NCI-H69 (cell line): ENCODE measurements at regions not wholly inside any gene's neighbourhood (a gene's known extent, or its start where the extent isn't known, plus 50 kb on each side); places are given as distances from the start of the nearest gene placed in this dataset.
"Not testable (repeated sequence)": the region's sequence is repeated elsewhere in the genome, so short reads cannot be mapped to it uniquely, and the experiment has no call there.

ENCODE experiments used
- DNase-seq: peaks from one replicate; lab custom pipeline; 2025; lab: John Stamatoyannopoulos, UW

DNA sequence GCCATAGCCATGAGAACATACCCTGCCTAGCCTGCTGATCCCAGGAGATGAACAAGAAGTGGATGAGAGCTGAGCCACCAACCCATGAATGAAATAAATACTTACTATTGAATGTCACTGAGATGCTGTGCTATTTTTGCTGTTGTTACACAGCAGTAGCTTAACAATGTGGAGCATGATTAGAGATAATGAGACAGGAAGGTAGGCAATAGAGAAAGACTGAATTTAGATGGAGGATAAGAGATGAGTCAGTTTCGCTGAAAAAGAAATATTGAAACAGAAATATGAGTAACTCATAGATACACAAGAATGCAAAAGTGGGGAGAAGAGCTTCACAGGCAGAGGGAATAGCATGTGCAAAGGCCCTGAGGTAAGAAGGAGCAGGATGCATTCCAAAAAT, 94.9 kb upstream of the TOP1 start:
- no peak for DNase-seq

GRCh38 chr20:40938020-40938419, 90.6 kb upstream of the TOP1 start:
- DNase-seq = no peak

- no peak for DNase-seq
Observed at GRCh38 chr20:40939667-40940066, 89.0 kb upstream of the TOP1 start.

DNA sequence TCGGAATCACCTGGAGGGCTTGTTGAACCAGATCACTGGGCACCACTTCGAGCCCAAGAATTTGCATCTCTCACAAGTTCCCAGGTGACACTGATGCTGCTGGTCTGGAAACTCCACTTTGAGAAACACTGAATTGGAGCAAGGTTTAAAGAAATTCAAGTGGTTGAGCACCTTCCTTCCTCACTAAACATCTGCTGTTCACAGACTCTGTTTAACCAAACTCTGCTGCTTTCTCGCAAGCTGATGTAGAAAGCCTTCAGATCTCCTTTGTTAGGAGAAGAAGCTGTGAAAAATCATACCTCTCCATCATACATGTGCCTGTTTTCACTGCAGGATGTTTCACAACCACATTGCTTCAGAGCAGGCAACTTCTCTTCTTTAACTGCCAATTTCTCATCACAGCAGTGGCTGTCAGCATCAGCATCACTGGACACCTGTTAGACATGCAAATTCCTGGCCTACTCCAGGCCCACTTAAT, 87.5 kb upstream of the TOP1 start:
- DNase-seq = no peak

- no peak for DNase-seq
Observed at GRCh38 chr20:40942006-40942405, 86.6 kb upstream of the TOP1 start.

GRCh38 chr20:40942775-40943174, 85.8 kb upstream of the TOP1 start:
- no peak for DNase-seq

DNA sequence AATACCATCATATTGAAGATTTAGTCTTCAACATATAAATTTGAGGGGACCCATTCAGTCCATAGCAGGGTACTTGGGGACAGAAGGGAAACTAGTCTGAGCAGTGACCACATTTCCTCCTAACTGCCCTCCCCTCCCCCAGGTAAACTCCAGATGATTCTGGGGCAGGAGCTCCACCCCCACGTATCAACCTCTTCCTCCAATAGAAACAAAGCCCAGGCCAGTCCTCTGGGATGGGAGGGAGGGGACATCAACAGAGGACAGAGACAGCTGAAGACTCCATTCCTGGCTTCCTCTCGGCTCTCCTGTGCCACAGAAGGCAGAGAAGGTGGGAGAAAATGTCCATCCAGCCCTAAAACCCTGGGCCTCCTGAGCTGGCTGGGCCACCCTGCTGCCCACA, 85.0 kb upstream of the TOP1 start:
- no peak for DNase-seq

GRCh38 chr20:40945189-40945588, 83.4 kb upstream of the TOP1 start:
- peak; percentile 8 for DNase-seq

GRCh38 chr20:40945754-40946450, 82.7 kb upstream of the TOP1 start:
- peak; percentile 39 for DNase-seq

- no peak for DNase-seq
Observed at GRCh38 chr20:40946451-40946850, 82.2 kb upstream of the TOP1 start.

- no peak for DNase-seq
Observed at GRCh38 chr20:40948465-40949267, 80.0 kb upstream of the TOP1 start.

- no peak for DNase-seq
Observed at GRCh38 chr20:40949346-40949745, 79.3 kb upstream of the TOP1 start.

- DNase-seq = no peak
Observed at GRCh38 chr20:40952136-40952535, 76.5 kb upstream of the TOP1 start.

DNA sequence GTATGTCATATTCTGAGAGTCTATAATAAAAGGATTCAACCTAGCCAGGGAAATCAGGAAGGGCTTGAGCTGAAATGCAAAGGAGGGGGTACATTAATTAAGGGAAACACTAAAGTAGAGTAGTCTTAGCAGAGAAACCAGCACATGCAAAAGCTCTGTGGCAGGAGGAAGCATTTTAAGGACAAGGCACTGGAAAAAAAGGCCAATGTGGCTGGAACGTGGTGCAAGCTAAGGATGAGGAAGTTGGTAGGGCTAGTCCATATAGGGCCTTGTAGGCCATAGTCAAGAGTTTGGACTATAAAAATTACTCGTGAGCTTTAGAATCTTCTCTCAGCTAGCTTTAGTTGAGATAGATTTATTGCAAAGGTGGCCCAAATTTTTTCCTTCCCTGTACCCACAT, 75.2 kb upstream of the TOP1 start:
- no peak for DNase-seq

GRCh38 chr20:40953856-40954255, 74.8 kb upstream of the TOP1 start:
- no peak for DNase-seq

DNA sequence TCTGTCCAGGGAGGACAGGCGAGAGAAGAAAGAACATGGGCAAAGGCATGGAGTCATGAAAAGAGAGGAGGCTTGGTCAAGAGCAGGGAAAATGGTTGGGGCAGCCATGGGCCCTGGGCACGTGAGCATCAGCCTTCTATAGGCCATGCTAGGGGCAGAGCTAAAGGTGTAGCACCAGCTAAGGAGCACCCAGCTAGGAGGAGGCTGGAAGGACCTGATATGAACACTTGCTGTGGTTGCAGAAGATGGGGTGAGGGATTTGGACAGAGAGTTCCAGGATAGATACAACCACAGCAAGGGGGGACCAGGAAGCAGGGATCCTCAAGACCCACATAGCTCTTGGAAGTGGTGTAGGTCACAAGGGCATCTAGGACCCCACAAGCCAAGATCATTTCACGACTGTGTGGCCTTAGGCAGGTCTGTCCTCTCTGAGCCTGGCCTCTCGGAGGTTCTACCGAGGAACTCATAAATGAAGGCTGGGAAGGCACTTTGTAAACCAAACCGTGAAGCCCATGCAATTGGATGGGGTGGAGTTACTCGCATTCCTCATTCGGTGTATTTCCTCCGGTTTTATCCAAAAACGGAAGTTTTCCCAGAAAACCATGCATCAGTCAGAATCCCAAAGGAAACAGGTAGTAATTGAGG, 74.0 kb upstream of the TOP1 start:
- no peak for DNase-seq

DNA sequence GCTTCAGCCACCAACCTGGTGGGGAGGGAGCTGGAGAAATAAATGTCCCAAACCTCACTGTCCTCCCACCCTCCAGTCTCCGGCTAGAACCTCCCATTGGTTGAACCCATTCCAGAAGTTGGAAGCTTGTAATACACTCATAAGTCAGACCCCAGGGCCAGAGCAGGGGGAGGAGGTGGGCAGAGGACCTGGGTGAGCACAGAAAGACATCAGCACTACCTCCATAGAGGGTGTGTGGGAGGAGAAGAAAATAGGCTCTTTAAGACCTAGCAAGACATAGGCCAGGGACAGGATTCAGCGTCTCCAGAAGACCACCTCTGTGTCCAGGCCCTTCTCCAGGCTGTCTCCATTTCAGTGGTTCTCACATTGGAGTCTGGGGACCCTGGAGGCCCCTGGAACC, 73.3 kb upstream of the TOP1 start:
- no peak for DNase-seq

- DNase-seq = not testable (repeated sequence)
Observed at GRCh38 chr20:40955826-40956225, 72.8 kb upstream of the TOP1 start.

DNA sequence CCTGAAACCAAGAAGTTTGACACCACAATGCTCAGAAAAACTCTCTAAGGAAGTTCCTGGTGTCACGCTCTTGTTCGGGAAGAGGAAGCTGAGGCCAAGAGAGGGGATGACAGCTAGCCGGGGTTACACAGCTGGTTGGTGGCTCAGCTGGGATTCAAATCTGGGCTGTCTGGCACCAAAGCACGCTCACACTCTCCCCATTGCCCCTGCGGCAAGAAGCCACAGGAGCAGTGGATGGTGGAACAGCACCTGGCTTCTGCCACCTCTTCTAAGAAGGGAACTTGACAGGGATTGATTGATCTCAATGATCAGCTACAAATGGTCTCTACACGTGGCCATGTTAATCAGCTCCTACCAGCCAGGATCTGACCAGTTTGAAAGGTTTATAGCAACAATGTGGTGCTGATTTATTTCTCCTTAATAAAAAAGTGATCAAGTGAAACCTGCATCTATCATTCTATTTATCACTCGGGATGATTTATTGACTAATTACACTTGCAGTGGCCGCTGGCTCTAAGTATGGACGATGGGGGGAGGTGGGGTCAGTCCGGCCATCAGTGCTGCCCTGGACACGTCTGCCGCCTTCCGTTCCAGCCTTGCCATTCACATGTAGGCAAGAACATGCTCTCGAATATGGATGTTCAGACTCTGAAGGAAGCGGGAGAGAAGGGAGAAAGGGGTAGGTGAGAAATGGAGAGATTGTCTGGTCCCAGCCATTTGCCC, 71.9 kb upstream of the TOP1 start:
- no peak for DNase-seq

DNA sequence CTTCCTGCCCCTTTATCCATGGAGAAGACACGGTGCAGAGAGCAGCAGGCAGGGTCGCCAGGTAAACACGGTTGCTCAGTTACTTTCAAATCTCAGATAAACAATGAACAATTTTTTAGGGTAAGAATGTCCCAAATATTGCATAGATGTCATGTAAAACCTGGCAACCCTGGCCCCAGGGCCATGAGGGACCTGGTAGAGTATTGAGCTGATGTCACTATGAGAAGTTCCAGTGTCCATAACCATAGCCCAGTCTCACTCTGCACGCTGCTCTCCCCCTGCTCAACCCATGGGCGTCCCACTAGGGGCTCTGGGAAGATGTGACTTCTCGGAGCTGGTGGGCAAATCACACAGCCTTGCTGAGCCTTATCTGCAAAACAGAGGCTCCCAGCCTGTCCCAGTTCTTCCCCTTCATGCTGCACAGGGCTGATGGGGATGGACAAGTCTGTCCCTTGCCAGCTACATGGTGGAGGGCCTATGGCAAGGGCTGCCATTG, 71.3 kb upstream of the TOP1 start:
- no peak for DNase-seq

GRCh38 chr20:40958598-40958997, 70.0 kb upstream of the TOP1 start:
- peak; percentile 11 for DNase-seq
